Uterus (tissue), 3 donors: ENCODE measurements at regions not wholly inside any gene's neighbourhood (a gene's known extent, or its start where the extent isn't known, plus 50 kb on each side); places are given as distances from the start of the nearest gene placed in this dataset.

Experiments
- DNase-seq, 2 donors: peaks; one replicate each; pipeline ENCODE4 v3.0.0-alpha.2; 2019 to 2020
- H3K27ac ChIP-seq, 2 donors: fragments of 200-600 bp; sonication (generic); 1 replicate in 1 of 2; 2 replicates in 1 of 2; pipeline ENCODE4 v1.5.1; 2016 to 2018
- H3K27me3 ChIP-seq, 2 donors: fragments of 200-600 bp; sonication (generic); one replicate each; pipeline ENCODE4 v1.5.1; 2018 to 2019; ENCODE audit warnings: control low read depth in 1 of 2
- H3K36me3 ChIP-seq, 2 donors: fragments of 200-600 bp; sonication (generic); one replicate each; pipeline ENCODE4 v1.5.1; 2019; ENCODE audit warnings: control low read depth in 1 of 2
- H3K4me1 ChIP-seq, 2 donors: fragments of 200-600 bp; sonication (generic); one replicate each; pipeline ENCODE4 v1.5.1; 2018 to 2019; ENCODE audit warnings: control low read depth in 1 of 2
- H3K4me3 ChIP-seq, 2 donors: fragments of 200-600 bp; sonication (generic); 1 replicate in 1 of 2; 2 replicates in 1 of 2; pipeline ENCODE4 v1.5.1; 2018 to 2019; ENCODE audit warnings: mild to moderate bottlenecking in 1 of 2
- H3K9me3 ChIP-seq, 2 donors: fragments of 200-600 bp; sonication (generic); one replicate each; pipeline ENCODE4 v1.5.1; 2019; ENCODE audit warnings: control low read depth in 1 of 2
- POLR2A ChIP-seq, 2 donors: fragments of 450-650 bp; IDR thresholded peaks; one replicate each; pipeline ENCODE4 v1.6.1; 2016; ENCODE audit warnings: antibody characterized with exemption in 2 of 2, mild to moderate bottlenecking in 1 of 2, moderate library complexity in 1 of 2
- intact Hi-C: fragments of 100-400 bp; cut with DNase I; formaldehyde crosslinking; loops from one replicate; pipeline ENCODE4 v1.15.1; 2023; ENCODE audit warnings: low total_unique reads
- TF ChIP-seq, protein P1 (sequence below), 4 experiments: fragments of 200-600 bp in 2 of 4; fragments of 450-650 bp in 2 of 4; sonication (generic) in 2 of 4; IDR thresholded peaks; one replicate each; pipeline ENCODE4 v1.5.1; 2016 to 2019; ENCODE audit warnings: antibody characterized with exemption in 4 of 4, mild to moderate bottlenecking in 2 of 4, moderate library complexity in 1 of 4
- donor health status: DM: yes; HTN: yes; CAD: no.

DNA sequence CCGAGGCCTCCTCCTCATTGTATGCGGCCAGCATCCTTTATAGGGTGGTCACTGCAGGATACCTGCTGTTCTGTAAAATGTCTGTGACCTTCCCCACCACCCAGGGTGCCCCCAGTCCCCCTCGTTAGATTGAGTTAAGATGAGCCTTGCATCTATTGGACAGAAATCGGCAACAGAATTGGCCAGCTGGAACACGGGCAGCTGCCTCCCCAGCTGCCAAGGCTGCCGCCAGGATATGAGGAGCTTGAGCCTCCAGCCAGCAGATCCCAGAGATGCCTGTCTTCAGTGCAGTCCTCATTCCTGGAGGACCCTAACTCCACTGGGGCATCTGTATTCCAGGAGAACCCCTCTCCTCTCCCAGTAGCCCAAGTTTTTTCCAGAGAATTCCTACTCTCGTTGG, 463.0 kb downstream of the TSHZ3 start:
- Histone ChIP-seq H3K4me1 (no peaks in the 10 kb centered on the region), H3K36me3 (no peaks in the 10 kb centered on the region), H3K9me3 (no peaks in the 10 kb centered on the region), H3K27me3 (no peaks in the 10 kb centered on the region), H3K27ac (no peak overlapping the region), H3K4me3 (no peak overlapping the region)
- TF ChIP-seq POLR2A (IDR thresholded peaks at IDR 0.05) = no peak
- TF ChIP-seq, protein P1, sequence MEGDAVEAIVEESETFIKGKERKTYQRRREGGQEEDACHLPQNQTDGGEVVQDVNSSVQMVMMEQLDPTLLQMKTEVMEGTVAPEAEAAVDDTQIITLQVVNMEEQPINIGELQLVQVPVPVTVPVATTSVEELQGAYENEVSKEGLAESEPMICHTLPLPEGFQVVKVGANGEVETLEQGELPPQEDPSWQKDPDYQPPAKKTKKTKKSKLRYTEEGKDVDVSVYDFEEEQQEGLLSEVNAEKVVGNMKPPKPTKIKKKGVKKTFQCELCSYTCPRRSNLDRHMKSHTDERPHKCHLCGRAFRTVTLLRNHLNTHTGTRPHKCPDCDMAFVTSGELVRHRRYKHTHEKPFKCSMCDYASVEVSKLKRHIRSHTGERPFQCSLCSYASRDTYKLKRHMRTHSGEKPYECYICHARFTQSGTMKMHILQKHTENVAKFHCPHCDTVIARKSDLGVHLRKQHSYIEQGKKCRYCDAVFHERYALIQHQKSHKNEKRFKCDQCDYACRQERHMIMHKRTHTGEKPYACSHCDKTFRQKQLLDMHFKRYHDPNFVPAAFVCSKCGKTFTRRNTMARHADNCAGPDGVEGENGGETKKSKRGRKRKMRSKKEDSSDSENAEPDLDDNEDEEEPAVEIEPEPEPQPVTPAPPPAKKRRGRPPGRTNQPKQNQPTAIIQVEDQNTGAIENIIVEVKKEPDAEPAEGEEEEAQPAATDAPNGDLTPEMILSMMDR (IDR thresholded peaks at IDR 0.05) = no peak
- intact Hi-C loops = no loop called here
- DNase-seq = no peak

DNA sequence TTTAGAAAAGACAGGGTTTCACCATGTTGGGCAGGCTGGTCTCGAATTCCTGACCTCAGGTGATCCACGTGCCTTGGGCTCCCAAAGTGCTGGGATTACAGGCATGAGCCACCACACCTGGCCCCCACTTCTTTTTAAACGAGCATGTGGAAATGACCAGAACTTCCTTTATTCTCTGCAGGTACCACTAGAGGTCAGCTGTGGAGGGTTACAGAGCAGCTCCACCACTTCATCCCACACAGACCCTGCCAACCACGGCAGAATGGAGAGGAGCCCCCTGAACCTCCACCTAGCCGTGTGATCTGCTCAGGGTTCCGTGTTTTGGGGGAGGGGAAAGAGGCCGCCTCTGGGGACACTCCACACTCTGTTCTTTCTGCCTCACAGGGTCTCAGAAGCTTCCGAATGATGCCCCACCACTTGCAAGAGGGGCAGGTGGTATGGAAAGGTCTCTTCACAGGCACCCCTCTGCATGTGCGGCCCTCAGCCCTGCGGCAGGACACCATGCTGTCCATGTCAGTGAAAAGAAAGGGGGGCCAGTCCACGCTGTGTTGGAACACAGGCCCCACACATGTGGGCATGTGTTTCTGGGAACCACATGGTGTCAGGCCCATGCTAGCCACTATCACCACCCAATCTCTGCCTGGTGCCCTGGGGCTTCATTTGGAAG, 465.0 kb downstream of the TSHZ3 start:
- no peak overlapping the region for H3K27ac ChIP-seq
- H3K4me1 ChIP-seq = no peaks in the 10 kb centered on the region
- no peaks in the 10 kb centered on the region for H3K27me3 ChIP-seq
- TF ChIP-seq POLR2A (IDR thresholded peaks at IDR 0.05) = no peak
- TF ChIP-seq, protein P1 (IDR thresholded peaks at IDR 0.05) = no peak
- intact Hi-C loops = no loop called here
- H3K36me3 ChIP-seq = no peaks in the 10 kb centered on the region
- no peaks in the 10 kb centered on the region for H3K9me3 ChIP-seq
- H3K4me3 ChIP-seq = no peak overlapping the region
- DNase-seq = no peak

DNA sequence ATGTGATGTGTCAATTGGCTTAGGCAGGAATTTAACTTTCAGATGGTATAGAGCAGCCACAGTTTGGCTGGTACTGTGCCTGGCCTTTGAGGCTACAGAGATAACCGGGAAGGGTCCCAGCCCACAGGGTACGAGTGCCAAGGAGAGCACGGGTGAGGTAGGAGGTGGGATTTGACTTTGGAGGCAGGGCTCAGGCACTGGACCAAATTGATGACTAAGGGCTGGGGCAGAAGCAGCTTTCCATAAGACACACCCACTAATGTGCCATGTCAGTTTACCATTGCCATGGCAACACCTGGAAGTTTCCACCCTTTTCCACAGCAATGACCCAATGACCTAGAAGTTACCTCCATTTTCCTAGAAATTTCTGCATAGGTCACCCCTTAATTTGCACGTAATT, 466.2 kb downstream of the TSHZ3 start:
- DNase-seq = no peak
- H3K4me1 ChIP-seq = no peaks in the 10 kb centered on the region

DNA sequence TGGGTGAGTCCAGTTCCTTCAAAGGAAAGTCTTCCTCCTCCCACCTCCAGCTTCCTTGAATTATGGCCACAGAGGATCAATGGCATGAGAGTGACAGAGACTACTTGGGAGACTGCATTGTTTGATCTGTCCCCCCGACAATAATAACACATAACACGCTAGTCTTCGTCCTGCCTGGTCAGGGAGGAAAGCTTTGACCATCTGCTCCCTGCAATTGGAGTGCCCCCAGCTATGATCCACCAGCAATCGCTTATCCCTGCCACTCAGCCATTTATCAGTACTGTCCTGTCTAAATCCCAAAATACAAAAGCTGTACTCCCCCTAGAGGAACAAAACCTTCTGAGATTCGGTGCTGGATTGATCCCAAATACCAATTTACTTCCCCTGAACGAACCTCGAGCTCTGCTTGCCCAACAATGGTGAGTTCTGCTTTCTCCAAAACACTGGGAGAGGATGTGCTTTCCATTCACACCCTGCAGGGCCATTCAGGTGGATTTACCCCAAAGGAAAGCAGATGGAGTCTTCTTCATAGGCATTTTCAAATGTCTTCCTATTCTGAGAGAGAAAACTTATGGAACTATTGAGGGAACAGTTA, 466.7 kb downstream of the TSHZ3 start:
- H3K9me3 ChIP-seq = no peaks in the 10 kb centered on the region
- H3K4me3 ChIP-seq = no peak overlapping the region
- H3K36me3 ChIP-seq = no peaks in the 10 kb centered on the region
- H3K27ac ChIP-seq = no peak overlapping the region
- intact Hi-C loops = no loop called here
- no peaks in the 10 kb centered on the region for H3K27me3 ChIP-seq
- no peak for TF ChIP-seq POLR2A (IDR thresholded peaks at IDR 0.05)
- TF ChIP-seq, protein P1 (IDR thresholded peaks at IDR 0.05) = no peak
- H3K4me1 ChIP-seq = no peaks in the 10 kb centered on the region
- no peak for DNase-seq

More for the DNA sequence above, 466.2 kb downstream of the TSHZ3 start:
- H3K4me3 ChIP-seq = no peak overlapping the region
- no peak overlapping the region for H3K27ac ChIP-seq
- intact Hi-C loops = no loop called here
- TF ChIP-seq, protein P1 (IDR thresholded peaks at IDR 0.05) = no peak
- TF ChIP-seq POLR2A (IDR thresholded peaks at IDR 0.05) = no peak
- H3K27me3 ChIP-seq = no peaks in the 10 kb centered on the region
- H3K9me3 ChIP-seq = no peaks in the 10 kb centered on the region
- H3K36me3 ChIP-seq = no peaks in the 10 kb centered on the region

DNA sequence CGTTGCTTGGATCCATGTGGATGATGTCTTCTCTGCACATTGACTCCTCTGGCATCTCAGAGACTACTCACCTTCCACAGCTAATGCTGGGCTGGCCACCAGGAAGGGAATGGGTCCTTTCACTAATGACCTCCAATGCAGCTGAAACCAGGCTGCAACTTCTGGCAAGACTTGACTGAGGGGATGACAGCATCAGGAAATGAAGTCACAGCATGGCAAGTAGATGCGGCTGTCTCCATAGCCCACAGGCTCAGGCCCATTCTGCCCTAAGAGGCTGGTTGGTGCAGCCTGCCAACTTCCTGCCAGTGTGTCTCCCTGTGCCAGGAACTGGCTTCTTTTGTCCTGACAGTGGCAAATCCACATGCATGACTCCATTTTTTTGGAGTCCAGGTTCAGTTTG, 467.3 kb downstream of the TSHZ3 start:
- no peak for DNase-seq
- H3K9me3 ChIP-seq = no peaks in the 10 kb centered on the region
- H3K4me1 ChIP-seq = no peaks in the 10 kb centered on the region
- TF ChIP-seq POLR2A (IDR thresholded peaks at IDR 0.05) = no peak
- TF ChIP-seq, protein P1 (IDR thresholded peaks at IDR 0.05) = no peak
- H3K27ac ChIP-seq = no peak overlapping the region
- H3K4me3 ChIP-seq = no peak overlapping the region
- intact Hi-C loops = no loop called here
- H3K36me3 ChIP-seq = no peaks in the 10 kb centered on the region
- no peaks in the 10 kb centered on the region for H3K27me3 ChIP-seq
